ENCODE measurements at regions not wholly inside any gene's neighbourhood (a gene's known extent, or its start where the extent isn't known, plus 50 kb on each side); places are given as distances from the start of the nearest gene placed in this dataset.

- no peak for TF ChIP-seq CTCF (IDR thresholded peaks at IDR 0.05; ENCODE audit: insufficient read depth, low read length)
- no peak for TF ChIP-seq GABPA (IDR thresholded peaks at IDR 0.05; ENCODE audit: low read depth)
Measured at GRCh38 chr2:59900728-59901452, 652.6 kb downstream of the BCL11A start.

Data from HL-60 (cell line).